ENCODE measurements at regions not wholly inside any gene's neighbourhood (a gene's known extent, or its start where the extent isn't known, plus 50 kb on each side); places are given as distances from the start of the nearest gene placed in this dataset.

GRCh38 chr4:77500801-77501200 is 104.8 kb upstream of the CXCL13 start:
- no peak overlapping the region for H3K27ac ChIP-seq
- H3K36me3 ChIP-seq = no peaks in the 10 kb centered on the region
- intact Hi-C loops (cut with DNase I) = no loop called here
- DNase-seq (ENCODE audit: low spot score in 2 of 2) = no peak
- H3K27me3 ChIP-seq = no peaks in the 10 kb centered on the region
- H3K4me3 ChIP-seq = no peak overlapping the region
- no peaks in the 10 kb centered on the region for H3K4me1 ChIP-seq
- no peaks in the 10 kb centered on the region for H3K9me3 ChIP-seq
- no peak for TF ChIP-seq CTCF (IDR thresholded peaks at IDR 0.05)

- Histone ChIP-seq H3K9me3 (no peaks in the 10 kb centered on the region), H3K4me3 (no peak overlapping the region), H3K27ac (no peak overlapping the region), H3K4me1 (no peaks in the 10 kb centered on the region), H3K36me3 (no peaks in the 10 kb centered on the region), H3K27me3 (no peaks in the 10 kb centered on the region)
- TF ChIP-seq CTCF (IDR thresholded peaks at IDR 0.05) = no peak
- intact Hi-C loops (cut with DNase I) = no loop called here
- no peak for DNase-seq (ENCODE audit: low spot score in 2 of 2)
Measured at GRCh38 chr4:77501240-77501639, 104.4 kb upstream of the CXCL13 start.

GRCh38 chr4:77501851-77502250 is 103.8 kb upstream of the CXCL13 start:
- no peaks in the 10 kb centered on the region for H3K9me3 ChIP-seq
- no peaks in the 10 kb centered on the region for H3K4me1 ChIP-seq
- no peak for DNase-seq (ENCODE audit: low spot score in 2 of 2)
- H3K36me3 ChIP-seq = no peaks in the 10 kb centered on the region
- intact Hi-C loops (cut with DNase I) = no loop called here
- no peak overlapping the region for H3K27ac ChIP-seq
- no peak for TF ChIP-seq CTCF (IDR thresholded peaks at IDR 0.05)
- H3K4me3 ChIP-seq = no peak overlapping the region
- no peaks in the 10 kb centered on the region for H3K27me3 ChIP-seq

GRCh38 chr4:77504407-77504806 is 101.2 kb upstream of the CXCL13 start:
- intact Hi-C loops (cut with DNase I) = no loop called here
- Histone ChIP-seq H3K27ac (no peak overlapping the region), H3K4me3 (no peak overlapping the region), H3K9me3 (no peaks in the 10 kb centered on the region), H3K4me1 (no peaks in the 10 kb centered on the region), H3K36me3 (no peaks in the 10 kb centered on the region), H3K27me3 (no peaks in the 10 kb centered on the region)
- no peak for TF ChIP-seq CTCF (IDR thresholded peaks at IDR 0.05)
- DNase-seq (ENCODE audit: low spot score in 2 of 2) = no peak

GRCh38 chr4:77505275-77505957 is 100.2 kb upstream of the CXCL13 start:
- no peak overlapping the region for H3K4me3 ChIP-seq
- TF ChIP-seq CTCF (IDR thresholded peaks at IDR 0.05) = no peak
- no peaks in the 10 kb centered on the region for H3K4me1 ChIP-seq
- intact Hi-C loops (cut with DNase I) = no loop called here
- H3K27ac ChIP-seq = no peak overlapping the region
- no peaks in the 10 kb centered on the region for H3K36me3 ChIP-seq
- no peaks in the 10 kb centered on the region for H3K27me3 ChIP-seq
- H3K9me3 ChIP-seq = no peaks in the 10 kb centered on the region
- DNase-seq (ENCODE audit: low spot score in 2 of 2) = no peak

GRCh38 chr4:77505958-77506319 is 99.7 kb upstream of the CXCL13 start:
- Histone ChIP-seq H3K27me3 (no peaks in the 10 kb centered on the region), H3K36me3 (no peaks in the 10 kb centered on the region), H3K4me3 (no peak overlapping the region), H3K27ac (no peak overlapping the region), H3K9me3 (no peaks in the 10 kb centered on the region), H3K4me1 (no peaks in the 10 kb centered on the region)
- no peak for TF ChIP-seq CTCF (IDR thresholded peaks at IDR 0.05)
- DNase-seq (ENCODE audit: low spot score in 2 of 2) = no peak
- intact Hi-C loops (cut with DNase I) = no loop called here
